Endodermal cell (in vitro differentiated cells): ENCODE measurements at regions not wholly inside any gene's neighbourhood (a gene's known extent, or its start where the extent isn't known, plus 50 kb on each side); places are given as distances from the start of the nearest gene placed in this dataset.

Source experiments
- DNase-seq: peaks from one replicate; pipeline ENCODE4 v3.0.0-alpha.2; 2017
- H3K27ac ChIP-seq: 2 replicates; pipeline ENCODE4 v1.5.1; 2013; ENCODE audit warnings: mild to moderate bottlenecking, low read depth, low read length, moderate library complexity
- H3K27me3 ChIP-seq: 2 replicates; pipeline ENCODE4 v1.6.1; 2013; ENCODE audit warnings: mild to moderate bottlenecking, low read length, moderate library complexity; ENCODE audit not compliant: insufficient read depth, control insufficient read depth, poor library complexity, severe bottlenecking
- H3K36me3 ChIP-seq: 2 replicates; pipeline ENCODE4 v1.7.0; 2013; ENCODE audit warnings: mild to moderate bottlenecking, low read length, moderate library complexity; ENCODE audit not compliant: control insufficient read depth, insufficient read depth
- H3K4me1 ChIP-seq: one replicate; pipeline ENCODE4 v1.7.0; 2013; ENCODE audit warnings: low read length; ENCODE audit not compliant: control insufficient read depth, insufficient read depth
- H3K4me3 ChIP-seq: 2 replicates; pipeline ENCODE4 v1.5.1; 2013; ENCODE audit warnings: mild to moderate bottlenecking, low read length, moderate library complexity
- H3K9ac ChIP-seq: 2 replicates; pipeline ENCODE4 v1.6.1; 2013; ENCODE audit warnings: mild to moderate bottlenecking, low read length, moderate library complexity; ENCODE audit not compliant: poor library complexity, severe bottlenecking; ENCODE audit errors: extremely low read depth
- H3K9me3 ChIP-seq: 2 replicates; pipeline ENCODE4 v1.6.1; 2013; ENCODE audit warnings: mild to moderate bottlenecking, low read length, moderate library complexity; ENCODE audit not compliant: control insufficient read depth
- H3K27ac Mint-ChIP-seq: 2 replicates; pipeline ENCODE4 v1.8.0; 2020; ENCODE audit warnings: mixed read lengths
- H3K27me3 Mint-ChIP-seq: 2 replicates; pipeline ENCODE4 v1.8.0; 2021; ENCODE audit warnings: mild to moderate bottlenecking, mixed read lengths; ENCODE audit not compliant: insufficient read depth
- H3K36me3 Mint-ChIP-seq: 2 replicates; pipeline ENCODE4 v1.8.0; 2020; ENCODE audit warnings: low read depth, mixed read lengths
- H3K4me1 Mint-ChIP-seq: 2 replicates; pipeline ENCODE4 v1.8.0; 2020; ENCODE audit warnings: mixed read lengths
- H3K4me3 Mint-ChIP-seq: 2 replicates; pipeline ENCODE4 v1.8.0; 2020; ENCODE audit warnings: mild to moderate bottlenecking, moderate library complexity, mixed read lengths
- H3K9me3 Mint-ChIP-seq: 2 replicates; pipeline ENCODE4 v1.8.0; 2020; ENCODE audit warnings: mild to moderate bottlenecking, mixed read lengths
- CTCF ChIP-seq: fragments of 200-600 bp; sonication (generic); conservative IDR thresholded peaks from 2 replicates; pipeline ENCODE4 v1.5.0; 2021; ENCODE audit warnings: antibody characterized with exemption, mild to moderate bottlenecking
- WGBS, 2 experiments: methylation state at CpG; one replicate each; pipeline versions ENCODE4 v1.1.5 to v1.1.7; 2013; ENCODE audit warnings: missing lambda C conversion rate in 2 of 2, mixed read lengths in 1 of 2; ENCODE audit not compliant: insufficient coverage in 1 of 2, insufficient read length in 1 of 2; 5-methylcytosine and 5-hydroxymethylcytosine counted together

GRCh38 chr14:101458741-101459550 is 102.3 kb upstream of the DIO3 start:
- 7 to 15% methylated on average over 23 to 92 of the region's 92 CpGs for WGBS, 2 experiments

GRCh38 chr14:101459551-101459900 is 101.8 kb upstream of the DIO3 start:
- no peak overlapping the region for H3K4me3 Mint-ChIP-seq
- DNase-seq = no peak
- H3K27me3 Mint-ChIP-seq = peaks cover 54% of the 10 kb centered on the region

More at GRCh38 chr14:101458741-101459550, 102.3 kb upstream of the DIO3 start:
- peaks cover 60% of the 10 kb centered on the region for H3K27me3 Mint-ChIP-seq
- Histone ChIP-seq H3K9ac (no peak overlapping the region), H3K4me3 (no peak overlapping the region), H3K36me3 (no peaks in the 10 kb centered on the region), H3K9me3 (no peaks in the 10 kb centered on the region), H3K4me1 (no peaks in the 10 kb centered on the region), H3K27me3 (peaks cover 77% of the 10 kb centered on the region), H3K27ac (no peak overlapping the region)
- H3K4me1 Mint-ChIP-seq = peaks cover 12% of the 10 kb centered on the region
- H3K4me3 Mint-ChIP-seq = peak overlapping the region; percentile 53
- DNase-seq = peak; percentile 82
- no peaks in the 10 kb centered on the region for H3K9me3 Mint-ChIP-seq
- no peak overlapping the region for H3K27ac Mint-ChIP-seq
- TF ChIP-seq CTCF = peak; percentile 41
- H3K36me3 Mint-ChIP-seq = no peaks in the 10 kb centered on the region

GRCh38 chr14:101460521-101460920 is 100.8 kb upstream of the DIO3 start:
- no peak overlapping the region for H3K4me3 Mint-ChIP-seq
- H3K4me1 Mint-ChIP-seq = peaks cover 12% of the 10 kb centered on the region
- no peaks in the 10 kb centered on the region for H3K36me3 Mint-ChIP-seq
- H3K4me3 ChIP-seq = no peak overlapping the region
- H3K36me3 ChIP-seq = no peaks in the 10 kb centered on the region
- no peaks in the 10 kb centered on the region for H3K4me1 ChIP-seq
- no peak overlapping the region for H3K27ac ChIP-seq
- H3K9me3 Mint-ChIP-seq = no peaks in the 10 kb centered on the region
- no peak for TF ChIP-seq CTCF
- H3K9me3 ChIP-seq = no peaks in the 10 kb centered on the region
- peak; percentile 29 for DNase-seq
- WGBS, 2 experiments = 90 to 96% methylated on average over 6 of the region's 6 CpGs
- no peak overlapping the region for H3K27ac Mint-ChIP-seq
- H3K27me3 Mint-ChIP-seq = peaks cover 44% of the 10 kb centered on the region
- no peak overlapping the region for H3K9ac ChIP-seq
- peaks cover 61% of the 10 kb centered on the region for H3K27me3 ChIP-seq

More at GRCh38 chr14:101459551-101459900, 101.8 kb upstream of the DIO3 start:
- Histone ChIP-seq H3K9me3 (no peaks in the 10 kb centered on the region), H3K9ac (no peak overlapping the region), H3K4me3 (no peak overlapping the region), H3K27me3 (peaks cover 71% of the 10 kb centered on the region), H3K27ac (no peak overlapping the region), H3K36me3 (no peaks in the 10 kb centered on the region), H3K4me1 (no peaks in the 10 kb centered on the region)
- no peak for TF ChIP-seq CTCF
- no peak overlapping the region for H3K27ac Mint-ChIP-seq
- WGBS, 2 experiments = 5 to 32% methylated on average over 4 to 12 of the region's 14 CpGs
- peaks cover 12% of the 10 kb centered on the region for H3K4me1 Mint-ChIP-seq
- no peaks in the 10 kb centered on the region for H3K9me3 Mint-ChIP-seq
- no peaks in the 10 kb centered on the region for H3K36me3 Mint-ChIP-seq
